HG02610 (cell line): ENCODE measurements at regions not wholly inside any gene's neighbourhood (a gene's known extent, or its start where the extent isn't known, plus 50 kb on each side); places are given as distances from the start of the nearest gene placed in this dataset.
"Not testable (repeated sequence)": the region's sequence is repeated elsewhere in the genome, so short reads cannot be mapped to it uniquely, and the experiment has no call there.

Experiments
- ATAC-seq: cut with Tn5 transposase; IDR thresholded peaks from one replicate; pipeline ENCODE4 v1.9.1; 2021; ENCODE audit warnings: mild to moderate bottlenecking, moderate library complexity; ENCODE audit not compliant: unreplicated experiment

DNA sequence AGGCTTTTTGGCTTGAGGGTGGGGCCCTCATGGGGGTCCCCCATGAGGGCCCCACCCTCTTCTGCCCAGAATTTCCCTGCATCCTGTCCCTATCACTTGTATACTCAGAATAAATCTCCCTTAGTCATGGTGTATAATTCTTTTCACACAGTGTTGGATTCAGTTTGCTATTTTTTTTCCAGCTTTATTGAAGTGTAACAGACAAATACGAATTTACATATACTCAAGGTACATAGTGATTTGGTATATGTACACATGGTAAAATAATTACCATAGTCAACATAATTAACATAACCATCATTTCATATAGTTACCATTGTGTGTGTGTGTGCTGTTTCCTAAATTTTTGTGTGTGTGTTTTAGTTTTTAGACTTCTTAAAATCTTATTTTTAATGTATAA lies 289.4 kb downstream of the CNTNAP3B start:
- not testable (repeated sequence) for ATAC-seq

DNA sequence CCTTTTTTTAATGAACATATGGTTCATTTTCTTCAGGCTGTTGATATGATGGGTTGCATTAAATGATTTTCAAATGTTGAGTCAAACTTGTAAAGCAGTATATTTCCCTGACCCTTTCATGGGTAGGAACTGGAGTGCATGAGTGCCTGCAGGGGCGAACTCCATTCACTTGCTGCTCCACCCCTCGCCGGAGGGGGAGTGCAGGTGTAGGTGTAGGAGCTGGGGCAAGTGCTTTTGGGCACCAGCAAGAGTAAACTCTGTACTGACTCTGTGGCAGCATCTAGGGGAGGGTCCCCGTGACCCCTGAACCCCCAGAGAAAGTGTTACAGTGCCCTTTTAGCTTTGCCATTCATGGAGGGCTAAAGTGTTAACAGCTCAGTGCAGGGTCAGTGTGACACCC lies 290.3 kb downstream of the CNTNAP3B start:
- not testable (repeated sequence) for ATAC-seq

DNA sequence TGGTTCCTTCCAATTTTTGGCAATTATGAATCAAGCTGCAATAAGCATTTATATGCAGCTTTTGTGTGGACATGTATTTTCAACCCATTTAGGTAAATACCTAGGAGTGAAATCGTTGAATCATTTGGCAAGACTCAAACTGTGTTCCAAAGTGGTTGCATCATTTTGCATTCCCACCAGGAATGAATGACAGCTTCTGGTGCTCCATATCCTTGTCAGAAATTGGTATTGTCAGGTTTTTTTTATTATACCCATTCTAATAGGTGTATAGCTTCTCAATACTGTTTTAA lies 290.7 kb downstream of the CNTNAP3B start:
- not testable (repeated sequence) for ATAC-seq

DNA sequence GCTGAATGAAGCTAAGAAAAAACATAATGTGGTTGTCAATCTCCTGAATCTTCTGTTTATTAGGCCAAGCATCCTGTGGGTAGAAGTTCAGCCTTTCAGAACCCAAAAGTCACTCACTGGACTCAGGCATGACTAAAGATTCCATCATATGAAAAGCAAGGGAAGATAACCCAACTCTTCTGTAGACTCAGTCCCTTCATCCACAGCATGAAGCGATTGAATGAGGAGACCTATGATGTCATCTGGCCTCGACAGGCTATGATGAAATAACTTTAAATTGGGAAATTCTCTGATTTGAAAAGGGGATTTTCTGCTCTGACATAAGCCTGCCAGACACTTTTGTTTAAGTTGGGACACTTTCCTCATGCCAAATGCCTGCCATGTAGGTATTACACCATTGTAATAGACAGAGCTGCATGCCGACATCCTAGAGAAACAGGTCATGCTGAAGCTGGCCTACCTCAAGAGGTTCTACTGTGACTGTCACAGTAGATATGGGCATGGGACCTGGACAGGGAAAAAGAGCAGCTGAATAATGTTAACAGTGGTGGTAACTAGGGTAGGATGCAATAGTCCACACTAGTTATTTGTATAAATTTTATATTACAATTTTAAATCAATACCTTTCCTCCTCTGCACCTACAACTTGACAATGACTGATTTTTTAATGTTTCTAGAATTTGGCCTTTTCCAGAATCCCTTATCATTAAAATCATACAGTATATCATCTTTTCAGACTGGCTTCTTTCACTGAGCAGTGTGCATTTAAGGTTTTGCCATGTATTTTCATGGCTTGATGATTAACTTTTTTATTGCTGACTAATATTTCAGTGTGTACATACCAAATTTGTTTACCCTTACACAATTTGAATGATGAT lies 291.3 kb downstream of the CNTNAP3B start:
- not testable (repeated sequence) for ATAC-seq

DNA sequence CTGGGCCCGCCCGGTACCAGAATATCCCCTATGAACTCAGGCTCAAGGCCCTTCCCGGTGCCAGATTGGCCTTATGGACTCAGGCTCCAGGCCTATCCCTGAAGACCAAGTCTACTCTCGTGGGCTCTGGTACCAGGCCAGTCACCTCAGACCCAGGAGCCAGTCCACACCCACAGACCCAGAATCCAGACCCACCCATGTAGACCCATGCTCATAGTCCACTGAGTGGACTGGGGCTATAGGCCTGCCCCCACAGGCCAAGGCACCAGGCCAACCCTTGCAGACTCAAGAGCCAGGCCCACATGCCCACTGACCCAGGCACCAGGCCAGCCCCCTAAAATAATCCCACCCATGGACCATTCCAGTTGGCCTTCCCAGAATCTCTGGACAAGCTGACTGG lies 296.1 kb downstream of the CNTNAP3B start:
- not testable (repeated sequence) for ATAC-seq

DNA sequence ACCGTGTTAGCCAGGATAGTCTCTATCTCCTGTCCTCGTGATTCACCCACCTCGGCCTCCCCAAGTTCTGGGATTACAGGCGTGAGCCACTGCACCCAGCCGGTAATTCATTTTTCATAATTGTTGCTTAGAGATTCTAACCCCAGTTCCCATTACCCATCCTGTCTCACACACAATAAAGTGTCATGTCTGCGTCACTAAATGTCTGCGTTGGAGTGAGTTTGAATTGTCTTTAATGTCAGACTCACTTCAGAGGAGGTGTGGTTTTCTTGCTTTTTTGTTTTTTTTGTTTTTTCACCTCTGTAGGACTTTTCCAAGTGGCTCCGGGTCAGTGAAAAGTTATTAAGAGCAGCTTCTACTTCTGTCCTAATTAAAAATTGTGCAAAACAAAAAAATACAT lies 304.5 kb downstream of the CNTNAP3B start:
- ATAC-seq = not testable (repeated sequence)

DNA sequence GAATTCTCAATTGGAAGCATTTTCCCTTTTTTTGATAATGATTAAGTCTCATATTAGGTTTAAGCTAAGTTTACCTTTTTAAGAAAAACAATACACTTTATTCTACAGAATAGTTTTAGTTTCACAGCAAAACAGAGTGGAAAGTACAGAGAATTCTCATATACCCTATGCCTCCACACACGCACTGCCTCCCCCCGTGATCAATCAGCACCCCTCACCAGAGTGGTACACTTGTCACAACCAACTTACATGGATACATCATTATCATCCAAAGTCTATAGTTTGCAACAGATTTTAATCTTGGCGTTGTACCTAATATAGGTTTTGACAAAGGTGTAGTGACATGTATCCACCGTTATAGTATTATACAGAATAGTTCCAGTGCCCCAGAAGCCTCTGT lies 326.5 kb downstream of the CNTNAP3B start:
- ATAC-seq = not testable (repeated sequence)

DNA sequence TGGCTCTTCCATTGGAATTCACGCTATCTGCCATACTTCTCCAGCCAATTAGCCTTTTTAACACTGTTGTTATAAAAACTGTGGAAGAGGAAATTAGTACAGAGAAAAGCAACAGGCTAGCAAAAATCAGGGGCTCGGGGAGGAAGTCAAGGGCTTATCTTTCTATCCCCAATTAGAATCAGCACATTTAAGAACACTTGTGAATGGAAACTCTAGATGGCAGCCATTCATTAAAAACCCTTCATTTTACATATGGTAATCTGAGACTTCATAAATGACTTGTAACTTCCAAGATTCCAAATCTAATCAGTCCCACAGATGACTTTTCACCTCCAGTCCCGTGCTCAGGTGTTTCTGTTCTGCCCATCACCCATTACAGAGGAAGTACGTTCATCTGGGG lies 330.5 kb downstream of the CNTNAP3B start:
- not testable (repeated sequence) for ATAC-seq

DNA sequence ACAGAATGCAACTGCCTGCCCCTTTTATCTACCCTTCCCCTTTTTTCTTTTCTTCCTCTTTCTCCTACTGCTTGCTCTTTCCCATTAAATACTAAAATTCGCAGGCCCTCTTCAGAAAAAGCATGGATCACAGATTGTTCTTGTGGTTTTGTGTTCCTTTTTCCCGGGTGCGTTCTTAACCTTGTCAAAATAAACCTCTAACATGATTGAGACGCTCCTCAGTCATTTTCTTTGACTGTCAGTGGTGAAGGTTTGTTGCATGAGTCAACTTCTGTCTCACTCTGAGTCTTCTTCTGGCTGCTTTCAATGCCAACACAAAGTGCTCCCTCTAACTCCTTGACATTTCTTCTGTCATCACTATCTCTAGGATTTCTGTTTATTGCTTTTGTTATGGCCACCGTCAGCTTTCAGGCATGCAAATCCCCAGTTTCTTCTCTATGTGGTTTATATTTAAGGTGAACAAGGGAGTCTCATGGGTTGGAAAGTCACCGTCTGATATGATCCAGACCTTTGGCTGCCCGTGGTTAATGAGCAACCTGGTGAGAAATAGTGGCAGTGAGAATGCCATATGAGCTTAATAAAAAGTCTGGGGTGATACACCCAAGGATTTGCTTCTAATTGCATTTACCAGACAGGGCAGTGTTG lies 338.4 kb downstream of the CNTNAP3B start:
- ATAC-seq = not testable (repeated sequence)

DNA sequence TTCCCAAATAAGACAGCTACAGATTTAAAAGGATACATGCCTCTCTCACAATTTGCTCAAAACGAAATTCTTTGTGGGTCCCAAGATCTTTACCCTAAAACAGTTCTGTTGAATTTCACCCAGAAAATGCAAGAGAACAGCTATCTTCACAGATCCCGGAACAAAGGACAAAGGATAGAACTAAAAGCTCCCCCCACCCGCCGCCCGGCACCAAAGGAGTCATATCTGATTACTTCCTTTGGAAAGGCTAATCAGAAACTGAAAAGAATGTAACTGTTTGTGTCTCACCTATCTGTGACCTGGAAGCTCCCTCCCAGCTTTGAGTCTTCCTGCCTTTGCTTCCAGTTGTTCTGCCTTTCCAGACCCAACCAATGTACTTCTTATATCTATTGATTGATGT lies 339.2 kb downstream of the CNTNAP3B start:
- ATAC-seq = not testable (repeated sequence)

DNA sequence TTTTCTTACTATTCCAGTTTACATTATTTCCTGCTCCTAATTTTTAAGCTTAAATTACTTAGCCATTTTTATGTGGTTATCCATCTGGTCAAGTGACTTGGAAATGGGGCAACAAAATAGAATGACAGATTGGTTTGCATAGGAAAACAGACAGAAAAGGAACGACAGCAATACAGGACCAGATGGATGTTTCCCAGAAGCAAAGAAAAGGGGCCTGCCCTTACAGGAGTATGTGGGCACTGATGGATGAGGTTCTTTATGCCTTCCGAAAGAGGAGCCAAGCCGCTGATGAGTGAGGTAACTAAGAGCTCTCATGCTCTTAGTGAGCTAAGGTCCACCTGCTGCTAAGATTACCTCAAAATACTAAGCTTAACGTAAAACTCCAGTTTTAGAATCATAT lies 339.8 kb downstream of the CNTNAP3B start:
- not testable (repeated sequence) for ATAC-seq

DNA sequence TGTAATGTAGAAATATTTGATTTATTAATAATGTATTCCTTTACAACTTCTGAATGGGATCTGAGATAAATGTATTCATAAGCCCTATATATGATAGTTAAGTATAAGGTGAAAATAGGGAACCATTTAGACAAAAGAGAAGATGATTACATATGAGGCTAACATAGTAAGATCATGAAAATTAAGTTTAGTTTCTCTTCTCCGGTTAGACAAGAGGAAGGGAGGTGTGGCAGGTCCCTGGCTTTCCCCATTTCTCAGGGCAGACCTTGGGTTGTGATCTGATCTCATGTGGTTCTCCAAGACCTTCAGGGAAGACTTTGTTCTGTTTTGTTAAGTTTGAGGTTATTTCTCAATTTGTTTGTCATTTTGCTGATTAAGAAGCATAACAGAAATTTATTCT lies 341.3 kb downstream of the CNTNAP3B start:
- peak; percentile 85 for ATAC-seq

DNA sequence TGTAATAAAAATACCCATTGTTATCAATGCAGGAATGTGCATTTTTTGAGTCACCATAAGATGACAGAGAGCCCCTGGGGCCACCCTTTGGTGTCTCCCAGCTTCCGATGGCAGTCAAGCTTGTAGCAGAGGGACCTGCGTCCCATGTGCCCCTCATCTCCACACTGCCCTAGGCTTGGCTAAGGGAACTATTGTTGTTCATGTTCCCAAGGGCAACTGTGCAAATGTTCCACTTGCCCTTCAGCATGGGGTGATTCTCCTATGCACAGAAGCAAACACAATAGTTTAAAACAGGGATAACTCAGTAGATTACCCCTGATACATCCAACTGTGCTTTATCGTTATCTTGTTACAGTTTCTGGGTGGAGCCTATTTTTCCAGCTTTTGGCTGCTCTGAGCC lies 342.0 kb downstream of the CNTNAP3B start:
- ATAC-seq = not testable (repeated sequence)

DNA sequence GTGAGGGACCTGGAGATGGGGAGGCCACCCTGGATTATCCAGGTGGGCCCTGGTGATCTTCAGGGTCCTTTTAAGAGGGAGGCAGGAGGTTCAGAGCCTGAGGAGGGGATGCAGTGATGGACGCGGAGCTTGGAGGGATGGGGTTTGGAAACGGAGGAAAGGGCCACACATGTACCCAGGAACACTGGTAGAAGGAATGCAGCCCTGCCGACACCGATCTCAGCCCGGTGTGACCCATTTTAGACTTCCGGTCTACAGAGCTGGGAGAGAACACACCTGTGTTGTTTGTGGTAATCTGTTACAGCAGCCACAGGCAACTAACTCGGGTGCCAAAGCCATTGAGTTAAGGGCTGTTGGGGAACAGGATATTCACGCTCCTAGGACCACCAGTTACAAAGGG lies 345.2 kb downstream of the CNTNAP3B start:
- ATAC-seq = not testable (repeated sequence)

DNA sequence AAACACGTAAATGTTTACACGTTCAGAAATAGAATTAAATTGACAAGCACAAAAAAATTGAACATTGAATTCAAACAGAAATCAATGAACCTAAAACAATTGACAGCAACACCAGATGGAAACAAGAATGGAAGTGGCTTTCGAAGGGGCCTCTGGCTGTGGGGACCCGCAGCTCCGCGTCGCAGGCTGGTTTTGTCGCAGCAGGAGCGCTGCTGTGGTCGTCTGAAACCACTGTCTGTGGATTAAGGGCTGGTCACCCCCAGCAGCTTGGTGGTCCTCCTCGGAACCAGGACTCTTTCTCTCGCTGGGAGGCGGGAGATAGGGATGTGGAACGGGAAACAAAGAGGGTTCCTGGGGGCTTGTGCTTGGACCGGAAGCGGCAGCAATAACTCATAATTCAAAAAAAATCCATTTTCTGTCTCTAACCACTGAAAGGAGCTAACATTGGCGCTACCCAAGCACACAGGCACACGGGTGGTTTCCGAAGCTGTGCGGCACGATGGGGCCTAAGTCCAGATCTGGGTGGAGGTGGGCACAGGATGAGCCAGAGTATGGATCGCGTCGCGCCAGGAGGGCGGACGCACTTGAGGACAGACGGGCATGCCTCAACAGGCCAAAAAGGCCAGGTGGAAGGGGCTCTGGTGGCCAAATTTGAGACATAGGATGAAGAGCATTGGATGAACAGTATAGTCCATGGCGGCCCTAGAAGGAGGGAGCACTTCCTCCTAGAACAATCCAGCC lies 346.0 kb downstream of the CNTNAP3B start:
- not testable (repeated sequence) for ATAC-seq

DNA sequence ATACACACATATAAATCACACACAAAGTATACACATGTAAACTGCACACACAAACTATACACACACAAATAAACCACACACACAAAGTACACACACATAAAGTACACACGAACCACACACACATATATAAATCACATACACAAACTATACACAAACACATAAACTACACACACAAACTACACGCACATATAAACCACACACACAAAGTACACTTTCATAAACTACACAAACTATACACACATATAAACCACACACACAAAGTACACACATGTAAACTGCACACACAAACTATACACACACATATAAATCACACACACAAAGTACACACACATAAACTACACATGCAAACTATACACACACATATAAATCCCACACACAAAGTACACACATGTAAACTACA lies 347.3 kb downstream of the CNTNAP3B start:
- not testable (repeated sequence) for ATAC-seq

DNA sequence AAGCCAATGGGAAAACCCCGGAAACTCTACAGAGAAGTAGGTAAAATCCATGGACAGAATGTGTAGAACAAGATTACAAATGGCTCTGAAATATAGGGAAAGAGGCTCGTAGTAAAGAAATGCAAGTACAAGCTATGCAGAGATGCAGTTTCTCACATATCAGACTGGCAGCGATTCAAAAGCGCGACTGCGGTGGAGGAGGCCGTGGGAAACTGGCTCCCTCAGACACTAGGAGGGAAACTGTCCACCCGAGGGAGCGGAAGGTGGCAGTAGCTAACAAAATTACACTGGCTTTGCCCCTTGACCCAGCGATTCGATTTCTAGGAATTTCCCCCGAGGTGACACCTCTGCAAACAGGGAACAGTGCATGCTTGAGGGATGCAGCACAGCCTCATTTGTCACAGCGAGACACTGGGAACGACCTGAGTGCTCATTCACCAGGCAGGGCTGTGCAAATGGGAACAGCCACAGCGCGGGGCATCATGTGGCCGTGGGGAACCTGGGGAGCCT lies 349.3 kb downstream of the CNTNAP3B start:
- ATAC-seq = not testable (repeated sequence)

DNA sequence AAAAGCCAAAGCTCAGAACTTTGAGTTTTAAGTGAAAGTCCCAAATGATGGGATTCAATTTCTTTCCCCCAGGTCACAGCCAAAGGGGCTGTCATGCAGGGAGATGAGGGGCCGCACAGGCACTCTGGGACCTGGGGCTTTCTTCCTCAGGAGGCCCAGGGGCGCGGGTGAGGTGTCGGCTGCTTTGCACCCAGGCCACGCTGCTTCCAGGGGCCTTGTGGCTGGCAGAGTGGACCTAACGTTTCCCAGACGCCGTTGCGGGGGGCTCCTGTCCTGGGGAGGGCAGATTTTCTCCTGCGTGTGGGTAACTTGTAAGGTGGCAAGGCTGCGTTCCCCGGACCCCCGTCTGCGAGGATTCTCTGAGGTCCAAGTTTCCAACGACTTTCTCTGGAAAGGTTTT lies 350.0 kb downstream of the CNTNAP3B start:
- ATAC-seq = not testable (repeated sequence)

DNA sequence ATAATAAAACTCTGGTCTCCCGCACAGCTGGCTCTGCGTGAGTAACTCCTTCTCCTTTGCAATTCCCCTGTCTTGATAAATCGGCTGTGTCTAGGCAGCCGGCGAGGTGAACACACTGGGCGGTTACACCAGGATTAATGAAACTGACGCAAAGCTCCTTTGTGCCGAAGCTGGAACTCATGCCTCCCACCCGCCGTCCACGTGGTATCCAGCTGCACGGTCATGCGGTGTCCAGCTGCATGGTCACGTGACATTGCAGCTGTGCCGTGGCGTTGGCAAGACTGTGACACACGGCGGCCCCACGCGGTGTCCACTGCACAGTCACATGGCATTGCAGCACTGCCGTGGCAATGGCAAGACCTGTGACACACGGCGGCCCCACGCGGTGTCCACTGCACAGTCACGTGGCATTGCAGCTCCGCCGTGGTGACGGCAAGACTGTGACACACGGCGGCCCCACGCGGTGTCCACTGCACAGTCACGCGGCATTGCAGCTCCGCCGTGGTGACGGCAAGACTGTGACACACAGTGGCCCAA lies 350.6 kb downstream of the CNTNAP3B start:
- not testable (repeated sequence) for ATAC-seq

DNA sequence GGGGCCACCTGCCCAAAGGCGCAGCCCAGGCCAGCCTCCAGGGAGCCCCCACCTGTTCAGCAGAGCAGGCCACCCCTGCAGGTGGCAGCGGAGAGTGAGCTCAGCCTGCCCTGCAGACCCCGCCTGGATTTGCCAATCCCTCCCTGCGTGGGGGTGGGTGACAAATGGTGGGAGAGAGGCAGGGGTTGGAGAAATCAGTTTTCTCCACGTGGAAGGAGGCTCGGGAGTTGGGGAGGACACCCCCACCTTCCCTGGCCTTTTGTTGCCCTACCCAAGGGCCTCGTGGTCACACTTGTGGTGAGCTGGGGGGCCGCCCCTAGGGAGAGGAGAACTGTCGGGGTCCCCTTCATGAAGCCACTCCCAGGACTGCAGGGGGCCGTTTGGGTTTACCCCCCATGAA lies 351.7 kb downstream of the CNTNAP3B start:
- not testable (repeated sequence) for ATAC-seq

DNA sequence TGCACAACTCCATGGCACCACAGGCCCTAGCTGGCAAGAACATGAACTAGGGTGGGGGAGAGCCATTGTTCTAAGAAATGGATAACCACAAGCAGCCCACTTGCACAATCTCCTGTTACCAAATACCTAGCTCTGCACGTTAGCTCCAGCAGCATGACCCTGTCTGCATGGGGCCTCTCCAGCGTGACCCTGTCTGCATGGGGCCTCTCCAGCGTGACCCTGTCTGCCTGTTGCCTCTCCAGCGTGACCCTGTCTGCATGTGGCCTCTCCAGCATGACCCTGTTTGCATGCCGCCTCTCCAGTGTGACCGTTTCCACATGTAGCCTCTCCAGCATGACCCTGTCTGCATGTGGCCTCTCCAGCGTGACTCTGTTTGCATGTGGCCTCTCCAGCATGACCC lies 356.7 kb downstream of the CNTNAP3B start:
- not testable (repeated sequence) for ATAC-seq
